ENCODE measurements at regions not wholly inside any gene's neighbourhood (a gene's known extent, or its start where the extent isn't known, plus 50 kb on each side); places are given as distances from the start of the nearest gene placed in this dataset.

DNA sequence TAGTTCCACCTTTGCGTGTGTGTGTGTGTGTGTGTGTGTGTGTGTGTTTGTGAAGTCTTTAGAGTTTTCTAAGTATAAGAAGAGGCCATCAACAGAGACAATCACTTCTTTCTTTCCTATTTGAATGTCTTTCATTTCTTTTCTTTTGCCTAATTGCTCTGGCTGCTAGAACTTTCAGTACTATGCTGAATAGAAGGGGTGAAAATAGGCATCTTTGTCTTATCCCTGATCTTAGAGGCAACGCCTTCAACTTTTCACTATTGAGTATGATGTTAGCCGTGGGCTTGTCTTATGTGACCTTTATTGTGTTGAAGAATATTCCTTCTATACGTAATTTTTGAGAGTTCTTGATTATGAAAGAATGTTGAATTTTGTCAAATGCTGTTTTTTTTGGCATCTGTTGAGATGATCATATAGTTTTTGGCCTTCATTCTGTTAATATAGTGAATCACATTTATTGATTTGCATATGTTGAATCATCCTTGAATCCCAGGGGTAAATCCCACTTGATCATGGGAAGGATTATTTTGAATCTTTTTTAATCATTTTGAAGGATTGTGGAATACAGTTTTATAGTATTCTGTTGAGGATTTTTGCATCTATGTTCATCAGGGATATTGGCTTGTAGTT is 134.8 kb upstream of the CD180 start:
- no peak for TF ChIP-seq FOXP2 (optimal IDR thresholded peaks at IDR 0.05; ENCODE audit: borderline replicate concordance, extremely low read depth, extremely low read length, insufficient read depth)
- TF ChIP-seq POLR2AphosphoS5 (IDR thresholded peaks at IDR 0.05; ENCODE audit: low read depth, low read length) = no peak
- no peak for TF ChIP-seq TAF1 (IDR thresholded peaks at IDR 0.05; ENCODE audit: borderline replicate concordance, insufficient read depth, low read length)

DNA sequence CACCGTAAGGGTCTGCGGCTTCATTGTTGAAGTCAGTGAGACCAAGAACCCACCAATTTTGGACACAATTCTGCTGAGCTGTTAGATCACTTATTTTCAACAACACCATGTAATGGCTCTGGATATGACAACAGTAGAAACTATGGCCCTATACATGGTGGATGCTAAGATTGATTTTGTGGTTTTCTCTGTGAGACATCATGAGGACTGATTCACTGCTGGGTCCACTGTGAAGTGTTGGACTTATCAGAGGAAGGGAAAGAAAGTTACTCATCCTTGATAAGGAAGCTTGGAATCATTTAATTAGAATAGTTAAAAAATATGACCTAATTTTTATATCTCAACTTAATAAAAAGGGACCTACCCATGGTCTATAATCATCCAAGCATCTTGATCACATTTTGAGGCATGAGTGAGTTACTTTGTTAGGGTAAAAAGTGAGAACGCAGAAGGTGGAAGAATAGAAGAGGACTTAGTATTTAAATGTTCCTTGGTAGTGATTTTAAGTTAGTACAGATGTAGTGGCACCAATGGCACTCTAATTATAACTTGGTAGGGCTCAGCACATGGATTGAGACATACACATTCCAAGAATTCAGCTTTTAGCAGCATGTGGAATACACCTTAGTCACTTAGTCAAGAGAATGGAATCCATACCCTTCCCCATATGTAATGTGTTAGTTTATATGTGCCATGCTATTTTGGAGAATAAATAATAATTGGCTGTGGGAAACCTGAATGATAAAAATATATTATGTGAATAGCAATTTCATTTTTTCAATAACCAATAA is 123.5 kb upstream of the CD180 start:
- TF ChIP-seq, protein P1, sequence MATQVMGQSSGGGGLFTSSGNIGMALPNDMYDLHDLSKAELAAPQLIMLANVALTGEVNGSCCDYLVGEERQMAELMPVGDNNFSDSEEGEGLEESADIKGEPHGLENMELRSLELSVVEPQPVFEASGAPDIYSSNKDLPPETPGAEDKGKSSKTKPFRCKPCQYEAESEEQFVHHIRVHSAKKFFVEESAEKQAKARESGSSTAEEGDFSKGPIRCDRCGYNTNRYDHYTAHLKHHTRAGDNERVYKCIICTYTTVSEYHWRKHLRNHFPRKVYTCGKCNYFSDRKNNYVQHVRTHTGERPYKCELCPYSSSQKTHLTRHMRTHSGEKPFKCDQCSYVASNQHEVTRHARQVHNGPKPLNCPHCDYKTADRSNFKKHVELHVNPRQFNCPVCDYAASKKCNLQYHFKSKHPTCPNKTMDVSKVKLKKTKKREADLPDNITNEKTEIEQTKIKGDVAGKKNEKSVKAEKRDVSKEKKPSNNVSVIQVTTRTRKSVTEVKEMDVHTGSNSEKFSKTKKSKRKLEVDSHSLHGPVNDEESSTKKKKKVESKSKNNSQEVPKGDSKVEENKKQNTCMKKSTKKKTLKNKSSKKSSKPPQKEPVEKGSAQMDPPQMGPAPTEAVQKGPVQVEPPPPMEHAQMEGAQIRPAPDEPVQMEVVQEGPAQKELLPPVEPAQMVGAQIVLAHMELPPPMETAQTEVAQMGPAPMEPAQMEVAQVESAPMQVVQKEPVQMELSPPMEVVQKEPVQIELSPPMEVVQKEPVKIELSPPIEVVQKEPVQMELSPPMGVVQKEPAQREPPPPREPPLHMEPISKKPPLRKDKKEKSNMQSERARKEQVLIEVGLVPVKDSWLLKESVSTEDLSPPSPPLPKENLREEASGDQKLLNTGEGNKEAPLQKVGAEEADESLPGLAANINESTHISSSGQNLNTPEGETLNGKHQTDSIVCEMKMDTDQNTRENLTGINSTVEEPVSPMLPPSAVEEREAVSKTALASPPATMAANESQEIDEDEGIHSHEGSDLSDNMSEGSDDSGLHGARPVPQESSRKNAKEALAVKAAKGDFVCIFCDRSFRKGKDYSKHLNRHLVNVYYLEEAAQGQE (IDR thresholded peaks at IDR 0.05; ENCODE audit: insufficient read depth in 1 of 2, low read depth in 2 of 2, low read length in 2 of 2) = no peak
- no peak for TF ChIP-seq FOXP2 (optimal IDR thresholded peaks at IDR 0.05; ENCODE audit: borderline replicate concordance, extremely low read depth, extremely low read length, insufficient read depth)
- no peak for TF ChIP-seq POLR2AphosphoS5 (IDR thresholded peaks at IDR 0.05; ENCODE audit: low read depth, low read length)
- no peak for TF ChIP-seq SIN3A (IDR thresholded peaks at IDR 0.05; ENCODE audit: borderline replicate concordance, insufficient read depth, low read length)
- TF ChIP-seq TAF1 (IDR thresholded peaks at IDR 0.05; ENCODE audit: borderline replicate concordance, insufficient read depth, low read length) = no peak

DNA sequence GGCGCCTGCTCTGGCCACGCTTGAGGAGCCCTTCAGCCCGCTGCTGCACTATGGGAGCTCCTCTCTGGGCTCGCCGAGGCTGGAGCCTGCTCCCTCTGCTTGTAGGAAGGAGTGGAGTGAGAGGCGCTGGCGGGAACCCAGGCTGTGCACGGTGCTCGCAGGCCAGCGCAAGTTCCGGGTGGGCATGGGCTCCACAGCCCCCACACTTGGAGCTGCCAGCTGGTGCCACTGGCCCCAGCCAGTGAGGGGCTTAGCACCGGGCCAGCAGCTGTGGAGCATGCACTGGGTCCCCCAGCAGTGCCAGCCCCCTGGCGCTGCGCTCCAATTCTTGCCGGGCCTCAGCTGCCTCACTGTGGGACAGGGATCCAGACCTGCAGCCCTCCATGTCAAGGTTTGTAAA is 122.1 kb upstream of the CD180 start:
- no peak for TF ChIP-seq TAF1 (IDR thresholded peaks at IDR 0.05; ENCODE audit: borderline replicate concordance, insufficient read depth, low read length)
- TF ChIP-seq, protein P1 (IDR thresholded peaks at IDR 0.05; ENCODE audit: insufficient read depth in 1 of 2, low read depth in 2 of 2, low read length in 2 of 2) = no peak
- TF ChIP-seq FOXP2 (optimal IDR thresholded peaks at IDR 0.05; ENCODE audit: borderline replicate concordance, extremely low read depth, extremely low read length, insufficient read depth) = no peak
- TF ChIP-seq POLR2AphosphoS5 (IDR thresholded peaks at IDR 0.05; ENCODE audit: low read depth, low read length) = no peak
- TF ChIP-seq SIN3A (IDR thresholded peaks at IDR 0.05; ENCODE audit: borderline replicate concordance, insufficient read depth, low read length) = no peak

DNA sequence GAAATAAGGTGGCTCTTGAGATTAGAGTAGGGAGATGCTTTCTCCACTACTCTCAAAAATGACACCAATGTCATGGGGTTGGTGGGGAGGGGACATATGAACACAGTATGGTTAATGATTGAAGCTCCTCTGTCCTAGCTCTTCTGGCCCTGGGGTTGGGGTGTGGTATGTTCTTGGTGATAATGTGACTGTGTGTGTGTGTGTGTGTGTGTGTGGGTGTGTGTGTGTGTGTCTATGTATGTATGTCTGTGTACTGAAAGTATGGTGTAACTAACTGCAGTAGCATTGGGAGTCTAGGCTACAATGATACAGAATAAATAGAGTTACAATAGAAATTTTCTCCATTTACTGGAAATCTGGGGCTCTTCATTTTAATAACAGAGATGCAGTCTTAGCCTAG is 121.0 kb upstream of the CD180 start:
- TF ChIP-seq TAF1 (IDR thresholded peaks at IDR 0.05; ENCODE audit: borderline replicate concordance, insufficient read depth, low read length) (no peak), SIN3A (IDR thresholded peaks at IDR 0.05; ENCODE audit: borderline replicate concordance, insufficient read depth, low read length) (no peak), FOXP2 (optimal IDR thresholded peaks at IDR 0.05; ENCODE audit: borderline replicate concordance, extremely low read depth, extremely low read length, insufficient read depth) (no peak), POLR2AphosphoS5 (IDR thresholded peaks at IDR 0.05; ENCODE audit: low read depth, low read length) (no peak)
- TF ChIP-seq, protein P1 (IDR thresholded peaks at IDR 0.05; ENCODE audit: insufficient read depth in 1 of 2, low read depth in 2 of 2, low read length in 2 of 2) = no peak

DNA sequence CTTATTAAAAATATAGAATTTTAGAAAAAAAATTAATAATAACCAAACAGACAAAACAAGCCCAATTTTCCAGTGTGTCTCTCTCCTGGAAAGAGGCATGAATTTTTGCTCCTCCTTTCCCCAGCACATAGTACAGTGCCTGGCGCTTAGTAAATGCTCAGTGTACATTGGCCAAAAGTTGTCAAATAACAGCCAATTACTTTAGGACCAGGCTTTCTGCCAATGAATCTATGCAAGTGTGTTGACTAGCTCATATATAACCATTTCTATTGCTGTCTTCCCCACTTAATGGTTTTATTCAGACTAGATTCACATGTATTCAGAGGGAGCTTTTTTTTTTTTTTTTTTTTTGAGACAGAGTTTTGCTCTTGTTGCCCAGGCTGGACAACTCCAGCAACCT is 120.1 kb upstream of the CD180 start:
- TF ChIP-seq SIN3A (IDR thresholded peaks at IDR 0.05; ENCODE audit: borderline replicate concordance, insufficient read depth, low read length) = no peak
- TF ChIP-seq, protein P1 (IDR thresholded peaks at IDR 0.05; ENCODE audit: insufficient read depth in 1 of 2, low read depth in 2 of 2, low read length in 2 of 2) = no peak
- TF ChIP-seq POLR2AphosphoS5 (IDR thresholded peaks at IDR 0.05; ENCODE audit: low read depth, low read length) = no peak
- TF ChIP-seq FOXP2 (optimal IDR thresholded peaks at IDR 0.05; ENCODE audit: borderline replicate concordance, extremely low read depth, extremely low read length, insufficient read depth) = no peak
- TF ChIP-seq TAF1 (IDR thresholded peaks at IDR 0.05; ENCODE audit: borderline replicate concordance, insufficient read depth, low read length) = no peak

Measured in PFSK-1 (cell line).